NCI-H187 treated with DMSO at 0.1 percent for 48 hours (cell line): ENCODE measurements at regions not wholly inside any gene's neighbourhood (a gene's known extent, or its start where the extent isn't known, plus 50 kb on each side); places are given as distances from the start of the nearest gene placed in this dataset.

Source experiments
- DNase-seq: peaks from one replicate; lab custom pipeline; 2025; lab: John Stamatoyannopoulos, UW

DNA sequence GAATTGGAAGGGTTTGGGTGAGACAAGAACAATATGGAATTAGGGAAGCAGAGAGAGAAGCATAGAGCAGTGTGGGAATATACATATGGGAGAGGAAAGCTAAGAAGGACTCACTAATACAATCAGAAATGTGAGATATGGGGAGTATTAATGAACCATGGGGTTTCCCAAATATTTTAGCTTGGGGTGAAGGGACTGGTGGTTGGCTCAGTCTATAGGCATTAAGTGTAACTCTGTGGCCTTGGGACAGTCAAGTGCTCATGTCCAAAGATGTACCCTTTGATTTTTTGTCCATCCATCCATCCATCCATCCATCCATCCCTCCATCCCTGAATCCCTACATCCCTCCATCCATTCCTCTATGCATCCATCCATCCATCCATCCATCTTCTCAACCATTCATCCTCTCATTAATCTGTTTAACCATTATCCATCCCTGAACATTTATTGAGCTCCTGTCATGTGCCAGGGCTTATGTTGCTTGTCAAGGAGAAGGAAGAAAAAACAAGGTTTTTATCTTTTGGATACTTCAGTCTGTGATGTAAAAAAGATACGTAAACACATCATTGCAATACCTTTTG is 263.4 kb upstream of the CHD6 start:
- DNase-seq: no peak

DNA sequence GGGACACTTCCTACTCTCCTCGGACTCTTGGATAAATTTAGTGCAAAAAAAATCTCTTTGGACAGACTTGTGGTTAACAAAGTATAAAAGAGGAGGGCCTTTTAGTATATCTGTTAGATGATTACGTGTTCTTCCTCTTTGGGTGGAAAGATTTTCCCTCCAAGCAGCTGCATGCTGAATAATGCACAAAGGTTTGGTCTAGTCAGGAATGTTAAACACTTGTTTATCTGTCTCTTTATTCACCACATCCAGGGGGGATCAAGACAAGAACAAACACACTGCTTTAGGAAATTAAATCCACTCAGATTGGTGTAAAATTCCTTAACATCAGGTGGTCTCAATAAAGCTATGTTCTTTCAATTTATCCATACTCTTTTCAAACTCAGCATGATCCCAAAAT is 260.9 kb upstream of the CHD6 start:
- no peak for DNase-seq

GRCh38 chr20:41877911-41878310 is 259.7 kb upstream of the CHD6 start:
- no peak for DNase-seq

DNA sequence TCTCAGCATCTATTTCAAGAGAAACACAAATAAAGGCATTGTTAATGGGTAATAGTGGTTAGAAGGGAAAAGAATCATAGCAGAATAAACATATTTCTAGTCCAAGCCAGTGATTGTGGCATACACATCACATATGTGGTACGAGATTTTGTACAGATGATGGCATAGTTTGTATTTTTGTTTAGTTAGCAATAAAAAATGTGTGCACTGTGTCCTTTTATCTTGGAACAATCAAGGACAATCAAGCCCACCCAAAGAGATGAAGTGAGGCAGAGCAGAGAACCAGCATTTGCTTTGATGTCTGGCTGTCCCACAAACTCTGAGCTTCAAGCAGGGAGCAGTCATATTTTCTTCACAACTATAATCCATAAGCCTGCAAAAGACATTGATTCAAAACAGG is 256.5 kb upstream of the CHD6 start:
- DNase-seq: no peak

- DNase-seq: no peak
Observed at GRCh38 chr20:41872930-41873329, 254.8 kb upstream of the CHD6 start.

DNA sequence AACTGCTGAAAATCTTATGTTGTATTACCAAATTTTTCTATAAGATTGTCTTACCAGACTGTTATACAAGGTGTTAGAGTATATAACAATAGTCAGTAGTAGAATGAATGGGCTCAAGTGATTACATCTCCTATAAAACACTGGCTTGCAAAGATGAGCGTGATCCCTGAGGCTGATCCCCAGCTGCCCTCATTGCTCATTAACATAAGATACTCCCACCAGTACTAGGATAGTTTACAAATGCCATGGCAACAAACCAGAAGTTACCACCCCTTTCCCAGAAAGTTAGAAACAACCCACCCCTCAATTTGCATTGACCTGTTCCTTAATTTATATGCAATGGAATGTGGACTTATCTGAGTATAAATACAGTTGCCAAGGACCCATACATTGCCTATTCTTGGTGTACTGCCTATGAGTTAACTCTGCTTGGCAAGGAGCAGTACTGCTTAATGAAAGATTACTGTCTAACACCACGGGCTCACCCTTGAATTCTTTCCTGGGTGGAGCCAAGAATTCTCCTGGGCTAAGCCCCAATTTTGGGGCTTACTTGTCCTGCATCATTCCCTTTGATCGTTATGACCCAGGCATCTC is 252.8 kb upstream of the CHD6 start:
- DNase-seq: no peak

DNA sequence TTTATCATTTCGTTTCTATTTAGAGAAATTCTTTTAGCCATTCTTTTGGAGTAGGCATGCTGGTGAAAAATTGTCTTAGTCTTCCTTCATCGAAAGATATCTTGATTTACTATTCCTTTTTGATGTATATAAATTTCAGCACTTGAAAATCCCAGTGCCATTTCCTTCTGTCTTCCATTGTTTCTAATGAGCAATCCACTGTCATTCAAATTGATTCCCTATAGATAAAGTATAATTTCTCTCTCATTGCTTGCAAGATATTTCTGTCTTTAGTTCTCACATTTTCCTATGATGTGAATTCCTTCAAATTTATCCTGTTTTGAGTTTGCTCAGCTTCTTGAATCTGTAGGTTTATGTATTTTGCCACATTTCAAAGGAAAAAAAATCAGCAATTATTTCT is 251.1 kb upstream of the CHD6 start:
- DNase-seq: no peak

GRCh38 chr20:41865938-41866337 is 247.8 kb upstream of the CHD6 start:
- no peak for DNase-seq

DNA sequence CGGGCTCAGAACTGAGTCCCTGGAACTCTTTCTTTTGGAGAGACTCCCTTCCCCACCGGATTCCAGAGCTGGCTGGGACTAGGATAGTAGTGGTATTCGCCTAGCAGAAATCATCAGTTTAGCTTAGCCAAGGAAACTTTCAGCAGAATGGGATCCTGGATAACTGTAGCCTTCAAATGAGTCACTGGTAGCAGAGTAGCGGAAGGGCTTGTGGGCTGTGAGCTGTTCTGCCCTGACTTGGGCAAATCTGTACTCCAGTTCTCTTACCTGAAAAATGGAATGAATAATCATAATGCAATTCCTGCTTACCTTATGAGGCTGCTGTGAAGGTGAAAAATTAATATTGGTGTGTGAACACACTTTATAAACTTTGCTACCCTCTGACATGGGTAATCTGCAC is 244.3 kb upstream of the CHD6 start:
- DNase-seq: no peak

DNA sequence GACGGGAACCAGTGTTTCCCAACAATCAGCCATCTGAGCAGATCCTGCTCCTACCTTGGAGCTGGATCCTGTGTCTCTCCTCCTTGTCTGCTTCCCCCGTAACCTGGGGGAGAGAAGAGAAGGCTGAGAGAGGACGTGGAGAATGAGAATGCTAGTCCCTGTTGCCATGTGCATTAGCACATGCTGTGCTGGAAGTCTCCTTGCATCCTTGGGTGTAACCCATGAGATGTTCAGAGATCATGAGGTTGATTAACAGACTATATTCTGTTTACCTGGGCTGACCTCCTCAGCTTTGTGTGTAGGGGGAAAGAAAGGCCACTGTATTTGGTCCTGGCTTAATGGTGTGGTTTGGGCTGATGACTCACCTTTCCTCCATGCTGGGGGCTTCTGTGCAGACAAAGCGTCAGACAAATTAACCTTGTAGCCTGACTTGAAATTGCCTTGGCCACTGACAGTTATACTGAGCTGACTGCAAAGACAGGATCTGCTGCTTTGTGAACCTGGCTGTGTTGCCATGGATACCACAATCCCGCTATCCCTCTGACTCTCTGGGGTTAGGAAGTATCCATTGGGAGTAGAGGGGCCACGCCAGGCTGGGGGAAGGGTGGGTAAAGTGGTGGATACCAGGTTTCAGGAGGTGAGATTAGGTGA is 243.7 kb upstream of the CHD6 start:
- no peak for DNase-seq

- no peak for DNase-seq
Observed at GRCh38 chr20:41854765-41855164, 236.6 kb upstream of the CHD6 start.

DNA sequence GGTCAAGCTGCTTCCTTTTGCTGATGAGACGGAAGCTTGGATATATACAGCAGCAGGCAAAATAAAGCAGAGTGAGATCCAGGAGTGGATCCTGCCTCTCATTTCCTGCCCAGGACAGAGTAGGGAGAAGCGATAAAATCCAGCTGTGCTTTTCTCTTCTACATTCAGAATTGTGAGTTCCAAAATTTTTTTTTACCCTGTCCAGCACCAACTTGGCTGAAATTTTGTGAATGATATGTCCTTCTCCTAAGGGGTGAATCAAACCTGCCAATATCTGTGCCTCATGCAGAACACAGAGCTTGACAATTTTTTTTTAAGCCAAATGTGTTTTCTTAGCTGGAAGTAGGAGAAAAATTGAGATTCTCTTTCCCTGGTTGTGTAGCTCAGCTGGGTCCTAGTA is 235.6 kb upstream of the CHD6 start:
- no peak for DNase-seq

- DNase-seq: no peak
Observed at GRCh38 chr20:41848180-41848579, 230.0 kb upstream of the CHD6 start.

DNA sequence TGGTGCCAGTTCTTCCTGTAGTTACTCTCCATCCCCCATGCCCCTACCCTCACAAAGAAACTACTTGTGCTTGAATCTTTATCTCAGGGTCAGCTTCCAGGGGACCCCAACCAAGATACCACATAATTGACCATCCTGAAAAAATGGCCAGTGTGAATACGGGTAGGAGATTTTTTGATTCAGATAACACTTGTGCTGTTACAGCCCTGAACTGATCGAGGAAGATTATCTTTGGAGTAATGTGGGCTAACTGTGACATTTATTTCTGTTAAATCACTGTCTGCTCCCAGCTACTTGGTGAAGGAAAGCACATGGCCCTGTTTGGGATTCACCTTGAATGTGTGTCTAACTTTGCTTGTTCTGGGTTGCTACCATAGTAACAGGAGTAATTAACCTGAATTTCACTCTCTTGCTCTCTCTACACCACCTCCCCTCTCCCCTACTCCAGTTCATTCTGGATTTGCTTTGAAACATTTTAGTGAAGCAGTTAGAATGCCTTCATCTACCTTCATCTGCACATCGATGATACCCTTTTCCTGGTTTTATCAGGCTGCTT is 219.6 kb upstream of the CHD6 start:
- DNase-seq: no peak

- no peak for DNase-seq
Observed at GRCh38 chr20:41833739-41834138, 215.6 kb upstream of the CHD6 start.

GRCh38 chr20:41830702-41831101 is 212.5 kb upstream of the CHD6 start:
- no peak for DNase-seq

DNA sequence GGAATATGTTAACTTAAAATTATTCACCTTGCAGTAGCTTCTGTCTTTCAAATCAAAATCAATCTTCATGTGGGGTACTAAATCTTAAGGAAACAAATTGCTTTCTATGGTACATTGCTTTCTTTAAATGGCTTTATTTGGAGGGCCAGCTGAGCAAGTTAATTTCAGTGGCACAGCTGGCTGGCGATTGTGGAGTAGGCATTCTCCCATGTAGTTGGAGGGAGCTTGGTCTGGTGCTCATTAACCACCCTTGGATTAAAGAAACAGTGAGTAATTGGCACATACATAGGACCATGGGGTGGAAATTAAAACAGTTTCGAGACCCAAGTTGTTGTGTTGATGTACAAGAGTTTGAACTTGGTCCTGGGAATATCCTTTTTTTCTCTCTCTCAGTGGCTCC is 201.3 kb upstream of the CHD6 start:
- DNase-seq: no peak

- DNase-seq: no peak
Observed at GRCh38 chr20:41818991-41819390, 200.8 kb upstream of the CHD6 start.

GRCh38 chr20:41818369-41818768 is 200.2 kb upstream of the CHD6 start:
- DNase-seq: no peak

DNA sequence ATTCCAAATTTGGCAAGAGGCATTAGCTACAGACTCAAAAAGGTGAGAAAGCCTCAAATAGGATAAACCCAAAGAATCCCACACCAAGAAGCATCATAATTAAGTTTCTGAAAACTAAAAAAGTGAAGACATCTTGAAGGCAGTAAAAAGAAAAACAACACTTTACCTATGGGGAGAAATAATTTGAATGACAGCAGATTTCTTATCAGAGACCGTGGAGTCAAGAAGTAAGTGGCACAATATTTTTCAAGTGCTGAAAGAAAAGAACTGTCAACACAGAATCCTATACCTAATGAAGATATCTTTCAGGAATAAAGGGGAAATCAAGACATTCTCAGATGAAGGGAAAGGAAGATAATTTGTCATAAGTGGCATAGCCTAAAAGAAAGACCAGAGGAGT is 193.3 kb upstream of the CHD6 start:
- no peak for DNase-seq

DNA sequence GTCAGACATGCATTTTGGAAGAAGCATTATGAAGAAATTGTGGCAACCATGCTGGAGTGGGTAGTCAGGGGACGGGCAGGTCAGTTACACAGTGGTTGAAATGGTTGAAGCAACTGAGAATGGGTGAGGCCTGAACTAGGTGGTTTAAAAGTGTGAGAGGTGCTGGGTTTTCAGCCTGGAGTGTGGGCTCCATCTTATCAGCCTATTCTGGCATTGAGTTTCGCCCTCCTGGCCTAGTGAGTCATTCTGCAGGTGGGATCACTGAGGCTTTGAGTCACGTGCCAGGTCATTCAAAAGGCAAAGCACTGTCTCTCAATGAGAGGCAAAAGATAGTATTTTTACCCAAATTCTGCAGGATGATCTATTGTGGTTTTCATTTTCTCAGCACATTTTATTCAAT is 181.9 kb upstream of the CHD6 start:
- no peak for DNase-seq

DNA sequence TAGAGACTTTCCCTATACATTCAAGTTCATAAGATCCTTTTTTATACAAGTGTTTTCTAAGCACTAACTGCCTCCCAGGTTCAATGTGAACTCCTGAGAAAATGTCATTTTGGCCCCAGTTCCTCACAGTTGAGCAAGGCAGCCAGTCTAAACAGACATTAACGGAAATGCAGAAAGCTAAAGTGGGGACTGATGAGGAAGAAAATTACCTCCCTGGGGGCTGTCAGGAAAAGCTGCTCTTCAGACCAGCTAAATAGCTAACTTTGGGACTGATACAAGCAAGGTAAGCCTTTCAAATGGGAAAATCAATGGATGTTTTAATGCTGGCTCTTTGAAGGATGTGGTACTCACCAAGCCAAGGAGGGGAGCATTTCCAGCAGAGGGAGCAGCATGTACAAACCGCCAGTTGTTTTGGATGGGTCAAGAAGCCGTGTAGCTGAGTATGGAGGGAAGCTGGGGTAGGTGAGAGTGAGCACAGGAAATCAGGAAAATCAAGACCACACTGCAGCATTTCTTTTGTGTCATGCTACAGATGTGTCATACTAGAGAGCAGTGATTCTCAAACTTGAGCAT is 180.8 kb upstream of the CHD6 start:
- no peak for DNase-seq

DNA sequence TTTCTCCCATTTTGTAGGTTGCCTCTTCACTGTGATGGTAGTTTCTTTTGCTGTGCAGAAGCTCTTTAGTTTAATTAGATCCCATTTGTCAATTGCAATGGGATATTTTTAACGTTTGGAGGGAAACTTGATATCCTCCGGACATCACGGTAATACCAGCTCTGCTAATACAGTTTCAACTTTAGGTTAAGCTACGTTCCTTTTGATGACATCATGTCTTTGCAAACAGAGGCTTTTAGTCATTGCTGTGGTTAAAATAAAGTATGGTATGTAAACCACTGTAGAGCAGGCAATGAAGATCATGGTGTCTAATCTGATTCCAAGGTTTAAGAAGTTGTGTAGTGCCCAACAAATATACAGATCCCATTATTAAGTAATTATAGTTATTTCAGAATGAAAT is 168.0 kb upstream of the CHD6 start:
- DNase-seq: no peak
